ENCODE measurements at regions not wholly inside any gene's neighbourhood (a gene's known extent, or its start where the extent isn't known, plus 50 kb on each side); places are given as distances from the start of the nearest gene placed in this dataset.

GRCh38 chr12:13547283-13547682, 350.8 kb downstream of the EMP1 start:
- TF ChIP-seq CTCF (IDR thresholded peaks at IDR 0.05; ENCODE audit: low read length) (no peak), EZH2 (optimal IDR thresholded peaks at IDR 0.05; ENCODE audit: low read depth, low read length) (no peak), EZH2phosphoT487 (IDR thresholded peaks at IDR 0.05; ENCODE audit: low read length) (no peak)

Data from MM.1S (cell line).